Suprapubic skin (tissue), 4 donors: ENCODE measurements at regions not wholly inside any gene's neighbourhood (a gene's known extent, or its start where the extent isn't known, plus 50 kb on each side); places are given as distances from the start of the nearest gene placed in this dataset.

Experiments
- DNase-seq, 2 donors: peaks; one replicate each; pipeline ENCODE4 v3.0.0-alpha.2; 2019; ENCODE audit warnings: low spot score in 2 of 2
- H3K27ac ChIP-seq: fragments of 200-600 bp; sonication (generic); one replicate; pipeline ENCODE4 v1.5.1; 2019
- H3K27me3 ChIP-seq: fragments of 200-600 bp; sonication (generic); one replicate; pipeline ENCODE4 v1.5.1; 2019
- H3K36me3 ChIP-seq: fragments of 200-600 bp; sonication (generic); one replicate; pipeline ENCODE4 v1.5.1; 2019
- H3K4me1 ChIP-seq: fragments of 200-600 bp; sonication (generic); one replicate; pipeline ENCODE4 v1.5.1; 2019
- H3K4me3 ChIP-seq: fragments of 200-600 bp; sonication (generic); one replicate; pipeline ENCODE4 v1.5.1; 2019; ENCODE audit warnings: mild to moderate bottlenecking
- H3K9me3 ChIP-seq: fragments of 200-600 bp; sonication (generic); one replicate; pipeline ENCODE4 v1.5.1; 2019
- EP300 ChIP-seq: sonication (generic); formaldehyde crosslinking; IDR thresholded peaks from one replicate; pipeline ENCODE4 v1.6.1; 2017; ENCODE audit warnings: antibody characterized with exemption
- POLR2A ChIP-seq, 2 donors: fragments of 450-650 bp; IDR thresholded peaks; one replicate each; pipeline ENCODE4 v1.6.1; 2017; ENCODE audit warnings: antibody characterized with exemption in 2 of 2, mild to moderate bottlenecking in 2 of 2, moderate library complexity in 2 of 2
- POLR2AphosphoS5 ChIP-seq, 3 donors: sonication (generic); formaldehyde crosslinking; IDR thresholded peaks; one replicate each; pipeline ENCODE4 v1.6.1; 2017; ENCODE audit warnings: antibody characterized with exemption in 3 of 3
- WGBS: methylation state at CpG from one replicate; pipeline ENCODE4 v1.1.5; 2018; 5-methylcytosine and 5-hydroxymethylcytosine counted together
- TF ChIP-seq, protein P1 (sequence below), 2 donors: fragments of 200-600 bp in 1 of 2; fragments of 450-650 bp in 1 of 2; sonication (generic) in 1 of 2; IDR thresholded peaks; one replicate each; pipeline ENCODE4 v1.5.1; 2016 to 2019; ENCODE audit warnings: antibody characterized with exemption in 2 of 2, mild to moderate bottlenecking in 1 of 2, moderate library complexity in 1 of 2

DNA sequence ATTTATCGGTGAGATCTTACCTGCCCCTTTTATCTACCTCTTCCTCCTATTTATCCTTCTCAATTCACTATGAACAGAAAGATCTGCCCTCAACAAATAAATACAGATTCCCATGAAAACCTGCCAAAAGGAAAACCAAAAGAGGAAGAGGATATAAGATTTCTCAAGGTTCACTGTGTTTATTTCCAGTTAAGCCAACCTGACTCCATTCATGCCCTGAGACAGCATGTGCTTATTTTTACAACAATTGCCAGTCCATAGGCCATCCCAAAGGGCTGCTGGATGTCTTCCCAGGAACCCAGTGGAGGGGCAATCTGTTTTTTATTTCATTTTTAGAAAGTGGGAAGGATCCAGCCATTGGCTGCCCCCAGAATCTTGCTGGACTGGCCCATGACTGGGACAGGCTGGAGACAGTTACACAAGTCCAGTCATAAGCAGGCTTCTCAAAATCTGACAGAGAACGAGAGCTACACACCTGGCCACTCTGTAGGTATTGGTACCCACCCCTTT is 209.1 kb downstream of the IRS2 start:
- DNase-seq: no peak
- H3K36me3 ChIP-seq: no peaks in the 10 kb centered on the region
- no peaks in the 10 kb centered on the region for H3K27me3 ChIP-seq
- no peaks in the 10 kb centered on the region for H3K4me1 ChIP-seq
- 85% methylated on average over 2 of the region's 2 CpGs for WGBS
- H3K27ac ChIP-seq: no peak overlapping the region
- H3K9me3 ChIP-seq: no peaks in the 10 kb centered on the region
- no peak for TF ChIP-seq POLR2A (IDR thresholded peaks at IDR 0.05)
- no peak for TF ChIP-seq EP300
- no peak for TF ChIP-seq POLR2AphosphoS5 (IDR thresholded peaks at IDR 0.05)
- TF ChIP-seq, protein P1, sequence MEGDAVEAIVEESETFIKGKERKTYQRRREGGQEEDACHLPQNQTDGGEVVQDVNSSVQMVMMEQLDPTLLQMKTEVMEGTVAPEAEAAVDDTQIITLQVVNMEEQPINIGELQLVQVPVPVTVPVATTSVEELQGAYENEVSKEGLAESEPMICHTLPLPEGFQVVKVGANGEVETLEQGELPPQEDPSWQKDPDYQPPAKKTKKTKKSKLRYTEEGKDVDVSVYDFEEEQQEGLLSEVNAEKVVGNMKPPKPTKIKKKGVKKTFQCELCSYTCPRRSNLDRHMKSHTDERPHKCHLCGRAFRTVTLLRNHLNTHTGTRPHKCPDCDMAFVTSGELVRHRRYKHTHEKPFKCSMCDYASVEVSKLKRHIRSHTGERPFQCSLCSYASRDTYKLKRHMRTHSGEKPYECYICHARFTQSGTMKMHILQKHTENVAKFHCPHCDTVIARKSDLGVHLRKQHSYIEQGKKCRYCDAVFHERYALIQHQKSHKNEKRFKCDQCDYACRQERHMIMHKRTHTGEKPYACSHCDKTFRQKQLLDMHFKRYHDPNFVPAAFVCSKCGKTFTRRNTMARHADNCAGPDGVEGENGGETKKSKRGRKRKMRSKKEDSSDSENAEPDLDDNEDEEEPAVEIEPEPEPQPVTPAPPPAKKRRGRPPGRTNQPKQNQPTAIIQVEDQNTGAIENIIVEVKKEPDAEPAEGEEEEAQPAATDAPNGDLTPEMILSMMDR (IDR thresholded peaks at IDR 0.05): no peak
- H3K4me3 ChIP-seq: no peak overlapping the region

DNA sequence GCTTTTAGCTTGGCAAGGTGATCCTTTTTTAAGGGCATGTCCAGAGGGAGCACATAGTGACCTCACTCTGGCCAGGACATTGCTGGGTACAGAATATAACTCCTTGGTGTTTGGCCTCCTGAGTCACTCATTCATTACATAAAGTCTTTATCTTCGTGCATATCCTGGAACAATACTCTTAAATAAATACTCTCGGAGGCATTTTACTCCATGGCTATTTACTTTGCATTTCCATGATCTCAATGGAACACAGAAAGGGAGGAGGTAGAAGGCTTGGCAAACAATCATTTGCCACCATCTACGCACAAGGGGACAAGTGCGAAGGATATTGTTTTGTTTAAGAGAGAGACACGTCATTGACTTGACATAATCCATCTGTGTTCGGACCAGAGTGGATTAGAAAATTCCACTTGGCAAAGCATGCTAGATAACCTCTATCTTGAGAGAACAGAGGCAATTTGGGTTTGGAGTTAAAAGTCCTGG is 210.0 kb downstream of the IRS2 start:
- WGBS: 92% methylated on average over 6 of the region's 6 CpGs
- Histone ChIP-seq H3K4me1 (no peaks in the 10 kb centered on the region), H3K36me3 (no peaks in the 10 kb centered on the region), H3K27ac (no peak overlapping the region), H3K27me3 (no peaks in the 10 kb centered on the region), H3K9me3 (no peaks in the 10 kb centered on the region), H3K4me3 (no peak overlapping the region)
- TF ChIP-seq, protein P1 (IDR thresholded peaks at IDR 0.05): no peak
- TF ChIP-seq EP300 (no peak), POLR2AphosphoS5 (IDR thresholded peaks at IDR 0.05) (no peak), POLR2A (IDR thresholded peaks at IDR 0.05) (no peak)
- no peak for DNase-seq

DNA sequence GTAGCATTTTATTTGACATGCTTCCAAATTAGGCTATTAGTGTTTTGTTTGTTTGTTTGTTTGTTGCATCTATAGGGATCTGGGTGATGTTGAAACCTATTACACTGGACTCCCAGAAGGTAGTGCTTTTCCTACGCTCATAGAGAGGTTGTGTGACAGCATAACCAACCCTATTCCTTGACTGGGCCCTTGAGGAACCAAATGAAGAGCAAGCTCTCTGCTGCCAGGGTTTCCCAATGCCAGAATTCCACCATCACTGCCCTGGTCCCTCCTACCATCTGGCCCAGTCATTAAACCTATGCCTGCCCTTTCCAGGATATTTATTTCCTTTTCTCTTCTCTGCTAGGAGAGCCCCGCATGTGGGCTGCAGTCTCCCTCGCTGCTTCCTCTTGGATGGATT is 210.6 kb downstream of the IRS2 start:
- no peaks in the 10 kb centered on the region for H3K36me3 ChIP-seq
- no peaks in the 10 kb centered on the region for H3K9me3 ChIP-seq
- no peak for TF ChIP-seq POLR2AphosphoS5 (IDR thresholded peaks at IDR 0.05)
- TF ChIP-seq, protein P1 (IDR thresholded peaks at IDR 0.05): no peak
- no peaks in the 10 kb centered on the region for H3K27me3 ChIP-seq
- no peak overlapping the region for H3K27ac ChIP-seq
- DNase-seq: no peak
- 95% methylated on average over 3 of the region's 3 CpGs for WGBS
- no peak overlapping the region for H3K4me3 ChIP-seq
- H3K4me1 ChIP-seq: no peaks in the 10 kb centered on the region

DNA sequence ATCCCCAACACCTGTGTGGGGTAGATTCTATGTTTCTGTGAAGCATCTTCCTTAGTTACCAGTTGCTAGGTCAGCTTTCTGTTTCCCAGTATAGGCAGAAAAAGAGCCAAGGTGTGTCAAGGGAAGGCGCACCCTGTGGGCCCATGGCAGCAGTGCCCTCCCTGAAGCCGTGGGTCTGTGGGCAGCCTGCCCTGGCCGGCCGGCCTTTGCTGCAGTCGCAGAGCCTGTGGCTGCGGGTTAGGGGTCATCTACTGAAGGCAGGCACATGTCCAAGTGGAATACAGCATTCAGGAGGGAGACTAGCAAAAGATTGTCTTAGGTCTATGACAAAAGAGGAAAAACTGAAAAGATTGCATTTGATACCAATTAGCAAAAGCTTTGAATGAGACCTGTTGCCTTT is 214.0 kb downstream of the IRS2 start:
- no peak for DNase-seq
- 85% methylated on average over 6 of the region's 6 CpGs for WGBS
- Histone ChIP-seq H3K36me3 (no peaks in the 10 kb centered on the region), H3K27ac (no peak overlapping the region), H3K4me3 (no peak overlapping the region), H3K27me3 (no peaks in the 10 kb centered on the region), H3K4me1 (no peaks in the 10 kb centered on the region), H3K9me3 (no peaks in the 10 kb centered on the region)
- TF ChIP-seq POLR2AphosphoS5 (IDR thresholded peaks at IDR 0.05) (no peak), EP300 (no peak)

DNA sequence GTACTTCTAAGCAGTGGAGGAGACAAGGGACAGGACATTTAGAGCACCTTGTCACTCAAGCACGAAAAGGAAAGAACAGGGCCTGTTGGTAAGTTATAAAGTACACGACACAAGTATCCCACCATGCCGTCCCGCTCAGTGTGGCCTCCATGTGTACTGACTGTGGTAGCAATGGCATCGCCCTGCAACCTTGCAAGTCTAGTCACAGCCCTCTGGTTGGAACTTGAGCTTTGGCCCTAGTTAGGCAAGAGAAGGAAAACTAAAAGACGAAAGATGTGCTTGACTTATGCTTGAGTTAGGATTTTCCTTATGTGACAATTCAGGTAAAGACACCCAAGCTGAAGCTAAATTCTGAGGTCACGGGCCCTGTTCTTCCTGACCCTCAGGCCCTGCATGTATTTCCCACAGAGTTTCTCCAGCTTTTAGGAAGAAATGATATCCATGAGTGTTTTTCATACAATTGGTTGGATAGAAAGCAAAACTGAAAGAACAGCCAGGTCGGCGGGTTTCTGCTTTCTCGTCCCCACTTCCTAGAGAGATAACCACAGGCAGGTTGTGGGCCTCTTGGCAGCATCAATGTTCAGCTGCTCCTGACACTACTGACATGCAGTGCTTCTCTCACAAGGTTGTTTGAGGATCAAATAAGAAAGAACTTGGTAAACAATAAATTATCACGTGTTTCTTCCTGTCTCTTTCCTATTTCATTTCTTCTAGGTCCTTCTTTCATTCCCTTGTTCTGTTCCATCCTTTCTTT is 216.2 kb downstream of the IRS2 start:
- Histone ChIP-seq H3K27ac (no peak overlapping the region), H3K4me1 (no peaks in the 10 kb centered on the region), H3K4me3 (no peak overlapping the region), H3K27me3 (no peaks in the 10 kb centered on the region), H3K36me3 (no peaks in the 10 kb centered on the region), H3K9me3 (no peaks in the 10 kb centered on the region)
- no peak for TF ChIP-seq EP300
- TF ChIP-seq, protein P1 (IDR thresholded peaks at IDR 0.05): no peak
- TF ChIP-seq POLR2A (IDR thresholded peaks at IDR 0.05): no peak
- no peak for TF ChIP-seq POLR2AphosphoS5 (IDR thresholded peaks at IDR 0.05)
- DNase-seq: no peak
- 87% methylated on average over 11 of the region's 11 CpGs for WGBS
